A673 (cell line): ENCODE measurements at regions not wholly inside any gene's neighbourhood (a gene's known extent, or its start where the extent isn't known, plus 50 kb on each side); places are given as distances from the start of the nearest gene placed in this dataset.

Experiments used
- EZH2 ChIP-seq: fragments of 200-600 bp; sonication (generic); IDR thresholded peaks from 2 replicates; pipeline ENCODE4 v1.6.1; 2017; ENCODE audit warnings: borderline replicate concordance, low read depth, mild to moderate bottlenecking, mixed read lengths, antibody characterized with exemption, low read length; ENCODE audit not compliant: poor library complexity, severe bottlenecking
- TF ChIP-seq, protein P1 (sequence below): fragments of 300-800, 200-600 bp; sonication (generic); conservative IDR thresholded peaks from 2 replicates; pipeline ENCODE4 v1.5.1; 2017; ENCODE audit warnings: low read depth, mild to moderate bottlenecking, antibody characterized with exemption, low read length, moderate library complexity, mixed read lengths

GRCh38 chr16:13552062-13552959 is 367.6 kb upstream of the ERCC4 start:
- TF ChIP-seq, protein P1, sequence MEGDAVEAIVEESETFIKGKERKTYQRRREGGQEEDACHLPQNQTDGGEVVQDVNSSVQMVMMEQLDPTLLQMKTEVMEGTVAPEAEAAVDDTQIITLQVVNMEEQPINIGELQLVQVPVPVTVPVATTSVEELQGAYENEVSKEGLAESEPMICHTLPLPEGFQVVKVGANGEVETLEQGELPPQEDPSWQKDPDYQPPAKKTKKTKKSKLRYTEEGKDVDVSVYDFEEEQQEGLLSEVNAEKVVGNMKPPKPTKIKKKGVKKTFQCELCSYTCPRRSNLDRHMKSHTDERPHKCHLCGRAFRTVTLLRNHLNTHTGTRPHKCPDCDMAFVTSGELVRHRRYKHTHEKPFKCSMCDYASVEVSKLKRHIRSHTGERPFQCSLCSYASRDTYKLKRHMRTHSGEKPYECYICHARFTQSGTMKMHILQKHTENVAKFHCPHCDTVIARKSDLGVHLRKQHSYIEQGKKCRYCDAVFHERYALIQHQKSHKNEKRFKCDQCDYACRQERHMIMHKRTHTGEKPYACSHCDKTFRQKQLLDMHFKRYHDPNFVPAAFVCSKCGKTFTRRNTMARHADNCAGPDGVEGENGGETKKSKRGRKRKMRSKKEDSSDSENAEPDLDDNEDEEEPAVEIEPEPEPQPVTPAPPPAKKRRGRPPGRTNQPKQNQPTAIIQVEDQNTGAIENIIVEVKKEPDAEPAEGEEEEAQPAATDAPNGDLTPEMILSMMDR, result no peak
- TF ChIP-seq EZH2, result no peak
